B cell (primary cell): ENCODE measurements at regions not wholly inside any gene's neighbourhood (a gene's known extent, or its start where the extent isn't known, plus 50 kb on each side); places are given as distances from the start of the nearest gene placed in this dataset.

Experiments used
- EZH2 ChIP-seq: IDR thresholded peaks from 2 replicates; pipeline ENCODE4 v1.6.1; 2012; ENCODE audit warnings: borderline replicate concordance, low read depth, mild to moderate bottlenecking, moderate library complexity, low read length; ENCODE audit not compliant: insufficient read depth, poor library complexity, severe bottlenecking
- TF ChIP-seq, protein P1 (sequence below): fragments of 200-600 bp; IDR thresholded peaks from one replicate; pipeline ENCODE4 v1.8.0; 2022; ENCODE audit warnings: antibody characterized with exemption, mild to moderate bottlenecking

DNA sequence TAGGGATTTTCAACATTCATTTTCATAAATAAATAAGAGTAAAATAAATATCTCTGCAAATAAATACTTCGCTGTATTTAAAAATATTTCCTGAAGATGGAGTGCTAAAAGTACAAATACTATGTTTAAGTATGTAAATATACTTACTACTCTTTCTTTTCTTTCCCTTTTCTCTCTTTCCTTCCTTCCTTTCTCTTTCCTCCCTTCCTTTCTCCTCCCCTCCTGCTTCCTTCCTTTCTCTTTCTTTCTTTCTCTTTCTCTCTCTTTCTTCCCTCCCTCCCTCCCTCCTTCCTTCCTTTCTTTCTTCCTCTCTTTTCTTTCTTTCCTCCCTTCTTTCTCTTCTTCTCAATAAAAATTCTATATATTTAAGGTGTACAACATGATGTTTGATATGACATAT, 496.1 kb downstream of the CCSER2 start:
- TF ChIP-seq, protein P1, sequence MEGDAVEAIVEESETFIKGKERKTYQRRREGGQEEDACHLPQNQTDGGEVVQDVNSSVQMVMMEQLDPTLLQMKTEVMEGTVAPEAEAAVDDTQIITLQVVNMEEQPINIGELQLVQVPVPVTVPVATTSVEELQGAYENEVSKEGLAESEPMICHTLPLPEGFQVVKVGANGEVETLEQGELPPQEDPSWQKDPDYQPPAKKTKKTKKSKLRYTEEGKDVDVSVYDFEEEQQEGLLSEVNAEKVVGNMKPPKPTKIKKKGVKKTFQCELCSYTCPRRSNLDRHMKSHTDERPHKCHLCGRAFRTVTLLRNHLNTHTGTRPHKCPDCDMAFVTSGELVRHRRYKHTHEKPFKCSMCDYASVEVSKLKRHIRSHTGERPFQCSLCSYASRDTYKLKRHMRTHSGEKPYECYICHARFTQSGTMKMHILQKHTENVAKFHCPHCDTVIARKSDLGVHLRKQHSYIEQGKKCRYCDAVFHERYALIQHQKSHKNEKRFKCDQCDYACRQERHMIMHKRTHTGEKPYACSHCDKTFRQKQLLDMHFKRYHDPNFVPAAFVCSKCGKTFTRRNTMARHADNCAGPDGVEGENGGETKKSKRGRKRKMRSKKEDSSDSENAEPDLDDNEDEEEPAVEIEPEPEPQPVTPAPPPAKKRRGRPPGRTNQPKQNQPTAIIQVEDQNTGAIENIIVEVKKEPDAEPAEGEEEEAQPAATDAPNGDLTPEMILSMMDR = no peak
- no peak for TF ChIP-seq EZH2
